ENCODE measurements at regions not wholly inside any gene's neighbourhood (a gene's known extent, or its start where the extent isn't known, plus 50 kb on each side); places are given as distances from the start of the nearest gene placed in this dataset.

DNA sequence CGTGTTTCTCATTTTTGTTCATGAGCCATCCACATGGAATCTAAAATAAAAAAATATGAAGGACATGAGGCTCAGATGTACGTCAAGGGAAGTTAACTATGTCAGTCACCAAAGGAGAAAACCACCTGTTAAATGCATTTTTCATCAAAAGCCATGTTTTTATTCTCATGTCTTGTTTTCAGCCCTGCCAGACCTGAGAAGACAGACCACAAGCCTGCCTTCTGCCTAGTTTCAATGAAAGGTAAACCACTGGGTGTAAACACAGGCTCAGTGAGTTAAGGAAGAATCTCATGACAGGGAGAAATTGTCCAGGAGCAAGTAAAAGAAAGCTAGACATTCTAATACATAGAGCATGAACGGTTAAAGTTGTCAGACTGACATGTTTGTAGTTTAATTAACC is 52.3 kb upstream of the TNIP3 start:
- no peak for TF ChIP-seq POLR2A (IDR thresholded peaks at IDR 0.05)
- TF ChIP-seq, protein P1, sequence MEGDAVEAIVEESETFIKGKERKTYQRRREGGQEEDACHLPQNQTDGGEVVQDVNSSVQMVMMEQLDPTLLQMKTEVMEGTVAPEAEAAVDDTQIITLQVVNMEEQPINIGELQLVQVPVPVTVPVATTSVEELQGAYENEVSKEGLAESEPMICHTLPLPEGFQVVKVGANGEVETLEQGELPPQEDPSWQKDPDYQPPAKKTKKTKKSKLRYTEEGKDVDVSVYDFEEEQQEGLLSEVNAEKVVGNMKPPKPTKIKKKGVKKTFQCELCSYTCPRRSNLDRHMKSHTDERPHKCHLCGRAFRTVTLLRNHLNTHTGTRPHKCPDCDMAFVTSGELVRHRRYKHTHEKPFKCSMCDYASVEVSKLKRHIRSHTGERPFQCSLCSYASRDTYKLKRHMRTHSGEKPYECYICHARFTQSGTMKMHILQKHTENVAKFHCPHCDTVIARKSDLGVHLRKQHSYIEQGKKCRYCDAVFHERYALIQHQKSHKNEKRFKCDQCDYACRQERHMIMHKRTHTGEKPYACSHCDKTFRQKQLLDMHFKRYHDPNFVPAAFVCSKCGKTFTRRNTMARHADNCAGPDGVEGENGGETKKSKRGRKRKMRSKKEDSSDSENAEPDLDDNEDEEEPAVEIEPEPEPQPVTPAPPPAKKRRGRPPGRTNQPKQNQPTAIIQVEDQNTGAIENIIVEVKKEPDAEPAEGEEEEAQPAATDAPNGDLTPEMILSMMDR (IDR thresholded peaks at IDR 0.05): no peak

Measured in tibial nerve (tissue), 3 donors.